Activated CD4-positive, alpha-beta T cell treated with anti-CD3 and anti-CD28 coated beads for 36 hours (primary cell): ENCODE measurements at regions not wholly inside any gene's neighbourhood (a gene's known extent, or its start where the extent isn't known, plus 50 kb on each side); places are given as distances from the start of the nearest gene placed in this dataset.
"Not testable (repeated sequence)": the region's sequence is repeated elsewhere in the genome, so short reads cannot be mapped to it uniquely, and the experiment has no call there.

ENCODE experiments used
- ATAC-seq: fragments of 200-7000 bp; cut with Tn5 transposase; one replicate; pipeline ENCODE4 v1.10.0; 2021; ENCODE audit warnings: mild to moderate bottlenecking, moderate library complexity
- CTCF ChIA-PET: fragments of 350-600 bp; sonication (Branson Sonifier 250); formaldehyde crosslinking; loops from one replicate; lab custom pipeline; 2021; ENCODE audit warnings: antibody characterized with exemption; lab: Charles Lee
- POLR2A ChIA-PET: fragments of 350-600 bp; sonication (Branson Sonifier 250); formaldehyde crosslinking; loops from one replicate; lab custom pipeline; 2021; ENCODE audit warnings: antibody characterized with exemption, inconsistent platforms; lab: Charles Lee
- DNase-seq: peaks from one replicate; pipeline ENCODE4 v3.0.0-alpha.2; 2020
- H3K27ac Mint-ChIP-seq: one replicate; pipeline ENCODE4 v1.8.0; 2021; ENCODE audit warnings: mixed read lengths
- H3K27me3 Mint-ChIP-seq: one replicate; pipeline ENCODE4 v1.8.0; 2021; ENCODE audit warnings: mixed read lengths
- H3K36me3 Mint-ChIP-seq: one replicate; pipeline ENCODE4 v1.8.0; 2021; ENCODE audit warnings: low read depth, mixed read lengths
- H3K4me1 Mint-ChIP-seq: one replicate; pipeline ENCODE4 v1.8.0; 2021; ENCODE audit warnings: mixed read lengths
- H3K4me3 Mint-ChIP-seq: one replicate; pipeline ENCODE4 v1.8.0; 2021; ENCODE audit warnings: mild to moderate bottlenecking, moderate library complexity, mixed read lengths
- H3K9me3 Mint-ChIP-seq: one replicate; pipeline ENCODE4 v1.8.0; 2021; ENCODE audit warnings: low read depth, mixed read lengths
- intact Hi-C, 2 experiments: fragments of 100-400 bp; cut with DNase I in 1 of 2; cut with micrococcal nuclease in 1 of 2; formaldehyde crosslinking; loops; one replicate each; pipeline versions ENCODE4 v1.14.2 to v1.15.1; 2022 to 2024; cut with DNase I, micrococcal nuclease

- Mint-ChIP-seq H3K36me3 (no peaks in the 10 kb centered on the region), H3K4me1 (peaks cover 4% of the 10 kb centered on the region), H3K9me3 (no peaks in the 10 kb centered on the region), H3K27me3 (no peaks in the 10 kb centered on the region), H3K4me3 (no peak overlapping the region), H3K27ac (no peak overlapping the region)
- DNase-seq: no peak
- intact Hi-C loops: no loop called here
- ATAC-seq: no peak
- POLR2A ChIA-PET: no interaction called here
- CTCF ChIA-PET: no interaction called here
Observed at GRCh38 chr15:98067339-98067738, 106.8 kb downstream of the ARRDC4 start.

- H3K4me3 Mint-ChIP-seq: no peak overlapping the region
- H3K4me1 Mint-ChIP-seq: peaks cover 4% of the 10 kb centered on the region
- no peaks in the 10 kb centered on the region for H3K27me3 Mint-ChIP-seq
- no peaks in the 10 kb centered on the region for H3K36me3 Mint-ChIP-seq
- ATAC-seq (no peak), DNase-seq (no peak)
- H3K9me3 Mint-ChIP-seq: no peaks in the 10 kb centered on the region
- H3K27ac Mint-ChIP-seq: no peak overlapping the region
- POLR2A ChIA-PET: interaction anchor here (0.6 kb wide), 1 partner anchor 368 kb away, joined by 3 read pairs; no protein-coding TSS in a partner anchor
- intact Hi-C loops: no loop called here
- CTCF ChIA-PET: no interaction called here
Observed at GRCh38 chr15:98069256-98069655, 108.8 kb downstream of the ARRDC4 start.

- ATAC-seq (no peak), DNase-seq (no peak)
- Mint-ChIP-seq H3K27me3 (no peaks in the 10 kb centered on the region), H3K27ac (no peak overlapping the region), H3K4me3 (no peak overlapping the region), H3K4me1 (peaks cover 4% of the 10 kb centered on the region), H3K9me3 (no peaks in the 10 kb centered on the region), H3K36me3 (no peaks in the 10 kb centered on the region)
- intact Hi-C loops: no loop called here
- ChIA-PET POLR2A (no interaction called here), CTCF (no interaction called here)
Observed at GRCh38 chr15:98070137-98070536, 109.6 kb downstream of the ARRDC4 start.

GRCh38 chr15:98071786-98072185, 111.3 kb downstream of the ARRDC4 start:
- no peaks in the 10 kb centered on the region for H3K36me3 Mint-ChIP-seq
- no peak for ATAC-seq
- ChIA-PET POLR2A (no interaction called here), CTCF (no interaction called here)
- intact Hi-C loops: no loop called here
- no peak overlapping the region for H3K27ac Mint-ChIP-seq
- H3K9me3 Mint-ChIP-seq: no peaks in the 10 kb centered on the region
- no peak overlapping the region for H3K4me3 Mint-ChIP-seq
- H3K4me1 Mint-ChIP-seq: peaks cover 4% of the 10 kb centered on the region
- DNase-seq: no peak
- H3K27me3 Mint-ChIP-seq: no peaks in the 10 kb centered on the region

GRCh38 chr15:98075441-98075840, 114.9 kb downstream of the ARRDC4 start:
- ChIA-PET CTCF (no interaction called here), POLR2A (no interaction called here)
- no peak for ATAC-seq
- Mint-ChIP-seq H3K36me3 (no peaks in the 10 kb centered on the region), H3K27ac (no peak overlapping the region), H3K27me3 (no peaks in the 10 kb centered on the region), H3K9me3 (no peaks in the 10 kb centered on the region), H3K4me1 (no peaks in the 10 kb centered on the region), H3K4me3 (no peak overlapping the region)
- intact Hi-C loops: no loop called here
- DNase-seq: no peak

- ATAC-seq: no peak
- H3K9me3 Mint-ChIP-seq: no peaks in the 10 kb centered on the region
- H3K4me1 Mint-ChIP-seq: no peaks in the 10 kb centered on the region
Observed at GRCh38 chr15:98076021-98076816, 115.7 kb downstream of the ARRDC4 start.

GRCh38 chr15:98077186-98077585, 116.7 kb downstream of the ARRDC4 start:
- intact Hi-C loops: no loop called here
- no peak for DNase-seq
- ChIA-PET CTCF (no interaction called here), POLR2A (no interaction called here)
- ATAC-seq: no peak
- Mint-ChIP-seq H3K9me3 (no peaks in the 10 kb centered on the region), H3K4me3 (no peak overlapping the region), H3K27me3 (no peaks in the 10 kb centered on the region), H3K36me3 (no peaks in the 10 kb centered on the region), H3K4me1 (no peaks in the 10 kb centered on the region), H3K27ac (no peak overlapping the region)

More at GRCh38 chr15:98076021-98076816, 115.7 kb downstream of the ARRDC4 start:
- no peak for DNase-seq
- Mint-ChIP-seq H3K4me3 (no peak overlapping the region), H3K27me3 (no peaks in the 10 kb centered on the region), H3K27ac (no peak overlapping the region), H3K36me3 (no peaks in the 10 kb centered on the region)
- CTCF ChIA-PET: no interaction called here
- intact Hi-C loops: no loop called here
- POLR2A ChIA-PET: no interaction called here

- no peaks in the 10 kb centered on the region for H3K27me3 Mint-ChIP-seq
- H3K27ac Mint-ChIP-seq: no peak overlapping the region
- POLR2A ChIA-PET: no interaction called here
- H3K4me3 Mint-ChIP-seq: no peak overlapping the region
- H3K36me3 Mint-ChIP-seq: no peaks in the 10 kb centered on the region
- CTCF ChIA-PET: no interaction called here
- no peaks in the 10 kb centered on the region for H3K4me1 Mint-ChIP-seq
- DNase-seq: no peak
- no peaks in the 10 kb centered on the region for H3K9me3 Mint-ChIP-seq
- intact Hi-C loops: no loop called here
- ATAC-seq: no peak
Observed at GRCh38 chr15:98080791-98081190, 120.3 kb downstream of the ARRDC4 start.

- CTCF ChIA-PET: interaction anchor here (0.6 to 1.2 kb wide), 3 partner anchors 20 to 204 kb away, joined by 3 to 4 read pairs (median 4); no protein-coding TSS in a partner anchor
- Mint-ChIP-seq H3K27ac (no peak overlapping the region), H3K9me3 (peaks cover 4% of the 10 kb centered on the region), H3K27me3 (no peaks in the 10 kb centered on the region), H3K4me1 (no peaks in the 10 kb centered on the region), H3K36me3 (no peaks in the 10 kb centered on the region), H3K4me3 (no peak overlapping the region)
- POLR2A ChIA-PET: no interaction called here
- ATAC-seq: no peak
- intact Hi-C loops: no loop called here
- DNase-seq: no peak
Observed at GRCh38 chr15:98083203-98083910, 122.9 kb downstream of the ARRDC4 start.

- POLR2A ChIA-PET: no interaction called here
- Mint-ChIP-seq H3K4me1 (no peaks in the 10 kb centered on the region), H3K36me3 (no peaks in the 10 kb centered on the region), H3K27ac (no peak overlapping the region), H3K27me3 (no peaks in the 10 kb centered on the region), H3K4me3 (no peak overlapping the region), H3K9me3 (peaks cover 4% of the 10 kb centered on the region)
- DNase-seq: peak; percentile 50
- CTCF ChIA-PET: interaction anchor here (0.7 to 1.3 kb wide), 5 partner anchors 27 to 177 kb away, joined by 3 to 7 read pairs (median 3); no protein-coding TSS in a partner anchor
- intact Hi-C loops: loop anchor here (1.0 to 5.0 kb wide), 2 partner anchors 92 to 176 kb away; no protein-coding TSS in a partner anchor
- ATAC-seq: no peak
Observed at GRCh38 chr15:98085003-98085639, 124.6 kb downstream of the ARRDC4 start.

- ATAC-seq (peak; percentile 100), DNase-seq (peak; percentile 12)
- POLR2A ChIA-PET, H3K27ac Mint-ChIP-seq, H3K4me1 Mint-ChIP-seq, H3K36me3 Mint-ChIP-seq, H3K9me3 Mint-ChIP-seq, H3K27me3 Mint-ChIP-seq: not testable (repeated sequence)
- peak overlapping the region; percentile 41 for H3K4me3 Mint-ChIP-seq
- intact Hi-C loops: loop anchor here in 1 of 2 experiments (5.0 kb wide), 1 partner anchor 89 kb away; no protein-coding TSS in a partner anchor
- CTCF ChIA-PET: interaction anchor here (1.2 to 1.3 kb wide), 2 partner anchors 9 to 404 kb away, joined by 3 read pairs; no protein-coding TSS in a partner anchor
Observed at GRCh38 chr15:98088307-98088945, 127.9 kb downstream of the ARRDC4 start.
